GM21786 (cell line): ENCODE measurements at regions not wholly inside any gene's neighbourhood (a gene's known extent, or its start where the extent isn't known, plus 50 kb on each side); places are given as distances from the start of the nearest gene placed in this dataset.
"Not testable (repeated sequence)": the region's sequence is repeated elsewhere in the genome, so short reads cannot be mapped to it uniquely, and the experiment has no call there.

Source experiments
- ATAC-seq: cut with Tn5 transposase; IDR thresholded peaks from one replicate; pipeline ENCODE4 v1.9.1; 2021; ENCODE audit not compliant: unreplicated experiment

DNA sequence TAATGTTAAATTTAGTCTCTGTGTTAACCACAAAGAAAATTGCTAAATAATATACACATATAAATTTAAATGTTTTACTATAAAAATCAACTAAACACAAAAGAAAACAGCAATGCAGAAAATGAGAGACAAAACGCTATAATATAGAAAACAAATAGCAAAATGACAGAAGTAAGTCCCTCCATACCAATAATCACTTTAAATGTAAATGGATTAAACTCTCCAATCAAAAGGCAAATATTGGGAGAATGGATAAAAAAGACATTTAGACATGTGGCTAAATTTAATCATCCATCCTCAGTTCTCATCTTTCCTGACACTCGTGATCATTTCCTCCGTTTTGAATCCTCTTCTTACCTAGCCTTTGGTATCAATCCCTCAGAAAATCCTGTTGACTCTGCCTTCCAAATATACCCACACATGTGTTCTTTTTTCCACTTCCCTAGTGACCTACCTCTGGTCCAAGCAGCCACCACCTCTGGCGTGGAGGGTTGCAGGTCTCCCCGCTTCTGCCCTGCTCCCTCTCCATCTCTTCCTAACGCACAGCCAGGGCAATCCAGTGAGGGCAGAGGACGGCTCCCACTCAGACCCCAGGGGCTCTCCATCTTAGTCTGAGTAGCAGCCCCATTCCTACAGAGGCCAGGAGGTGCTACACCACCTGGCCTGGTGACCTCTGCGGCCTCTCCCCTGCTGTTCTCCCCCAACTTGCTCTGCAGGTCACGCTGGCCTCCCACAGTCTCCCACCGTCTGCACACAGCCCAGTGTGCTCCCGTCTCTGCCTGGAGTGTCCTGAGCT, 149.2 kb downstream of the RNASET2 start:
- no peak for ATAC-seq

GRCh38 chr6:166806217-166806838, 150.0 kb downstream of the RNASET2 start:
- ATAC-seq, result no peak

DNA sequence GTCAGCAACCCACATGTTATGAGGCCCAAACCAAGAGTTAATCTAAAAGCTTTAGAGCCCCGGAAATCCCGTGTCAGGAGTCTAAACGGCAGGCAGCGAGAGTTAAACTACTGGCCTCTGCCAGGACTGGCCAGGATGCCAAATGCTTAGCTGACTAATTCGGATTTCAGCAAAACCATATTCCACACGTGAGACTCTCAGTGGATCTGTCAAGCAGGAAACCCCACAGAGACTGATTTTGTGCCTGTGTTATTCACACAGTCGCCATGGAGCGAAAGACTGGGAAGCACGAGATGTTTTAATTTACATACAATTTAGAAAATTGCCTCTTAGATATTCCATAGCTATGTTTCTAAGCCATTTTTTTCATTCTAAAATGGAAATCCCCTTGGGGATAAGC, 152.9 kb downstream of the RNASET2 start:
- no peak for ATAC-seq

- no peak for ATAC-seq
Observed at GRCh38 chr6:166802401-166802800, 153.9 kb downstream of the RNASET2 start.

DNA sequence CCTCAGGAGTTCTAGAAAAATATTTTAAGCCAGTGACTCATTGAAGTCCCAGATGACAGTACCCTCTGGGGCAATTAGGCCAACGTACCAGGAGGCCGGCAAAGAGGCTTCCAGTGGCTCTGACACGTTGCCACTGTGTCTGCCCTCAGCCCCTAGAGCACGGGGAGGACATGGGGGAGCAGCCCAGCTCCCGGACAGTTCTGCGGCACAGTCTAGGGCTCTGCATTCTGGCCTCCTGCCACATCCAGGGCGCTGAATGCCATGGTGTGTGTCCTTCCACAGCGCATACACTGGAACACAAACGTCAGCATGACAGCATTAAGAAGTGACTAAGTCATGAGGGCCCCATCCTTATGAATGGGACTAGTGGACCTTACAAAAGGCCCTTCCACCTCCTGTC, 156.2 kb downstream of the RNASET2 start:
- no peak for ATAC-seq

- ATAC-seq, result no peak
Observed at GRCh38 chr6:166798652-166799051, 157.7 kb downstream of the RNASET2 start.

DNA sequence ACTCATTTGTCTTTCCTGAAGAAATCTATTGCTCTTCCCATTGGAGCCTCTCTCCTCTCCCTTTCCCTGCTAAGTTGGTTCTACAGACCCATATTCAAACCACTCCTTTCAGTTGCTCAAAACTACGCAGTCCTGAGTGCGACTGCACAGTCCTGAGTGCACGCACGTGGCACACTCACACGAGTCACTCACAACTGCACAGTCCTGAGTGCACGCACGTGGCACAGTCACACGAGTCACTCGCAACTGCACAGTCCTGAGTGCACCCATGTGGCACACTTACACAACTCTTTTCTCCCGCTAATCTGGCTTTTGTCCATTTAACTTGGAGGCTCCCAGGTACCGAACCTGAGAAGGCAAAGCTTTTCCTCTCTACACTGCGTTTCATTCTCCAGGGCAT, 159.7 kb downstream of the RNASET2 start:
- no peak for ATAC-seq

DNA sequence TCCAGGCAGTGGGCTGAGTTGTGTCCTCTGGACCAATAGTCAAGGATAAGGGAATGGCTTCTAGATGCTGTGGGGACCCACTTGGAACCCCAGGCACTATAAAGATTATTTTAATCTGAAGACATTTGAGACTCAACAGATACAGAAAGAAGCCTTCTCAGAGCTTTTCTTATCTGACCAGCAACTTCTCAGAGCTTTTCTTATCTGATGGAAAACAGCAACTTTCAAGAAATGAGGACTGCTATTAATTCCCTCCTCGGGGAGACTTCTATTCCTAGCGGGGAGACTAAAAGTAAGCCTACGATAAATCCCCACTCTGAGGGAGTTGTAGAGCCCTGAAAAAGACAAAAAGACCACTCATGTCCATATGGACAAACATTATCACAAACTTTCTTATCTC, 160.5 kb downstream of the RNASET2 start:
- no peak for ATAC-seq

GRCh38 chr6:166790808-166791207, 163.8 kb upstream of the RPS6KA2 start:
- ATAC-seq, result not testable (repeated sequence)

- ATAC-seq, result not testable (repeated sequence)
Observed at GRCh38 chr6:166788846-166789529, 161.9 kb upstream of the RPS6KA2 start.

GRCh38 chr6:166786704-166787293, 159.7 kb upstream of the RPS6KA2 start:
- ATAC-seq, result no peak

DNA sequence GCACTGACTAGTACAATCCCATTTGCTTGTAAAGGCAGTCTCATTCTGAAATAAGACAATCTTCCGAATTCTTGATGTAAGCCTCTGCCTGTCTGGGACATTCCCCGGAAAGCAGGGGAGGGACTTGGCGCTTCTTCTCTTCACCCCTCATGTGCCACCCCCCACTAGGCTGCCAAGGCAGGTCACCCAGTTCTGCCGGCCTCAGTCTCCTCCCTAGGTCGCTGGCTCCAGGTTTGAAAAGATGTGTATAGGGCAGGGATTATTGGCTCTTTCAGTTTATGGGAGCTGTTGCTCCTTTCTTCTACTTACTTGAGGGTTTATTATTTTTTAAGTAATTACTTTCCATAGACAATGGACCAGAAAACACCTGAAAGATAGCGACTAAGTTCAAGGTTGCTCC, 158.1 kb upstream of the RPS6KA2 start:
- no peak for ATAC-seq

DNA sequence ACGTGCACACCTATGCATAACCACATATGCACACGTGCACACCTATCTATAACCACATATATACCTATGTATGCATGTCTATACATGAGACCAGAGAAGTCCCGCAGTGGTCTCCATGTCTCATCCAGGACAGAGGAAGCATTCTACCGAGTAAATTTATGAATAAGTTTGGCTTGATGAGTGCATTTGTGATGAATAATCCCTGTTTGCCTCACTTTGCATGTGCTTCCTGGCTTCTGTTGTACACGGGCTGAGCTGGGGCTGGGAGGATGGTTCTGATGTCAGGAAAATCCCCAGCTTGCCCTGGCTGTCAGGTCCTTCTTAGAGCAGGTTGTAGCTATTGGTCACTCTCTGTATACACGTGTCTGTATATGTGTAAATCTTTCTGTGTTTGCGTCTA, 157.6 kb upstream of the RPS6KA2 start:
- no peak for ATAC-seq

DNA sequence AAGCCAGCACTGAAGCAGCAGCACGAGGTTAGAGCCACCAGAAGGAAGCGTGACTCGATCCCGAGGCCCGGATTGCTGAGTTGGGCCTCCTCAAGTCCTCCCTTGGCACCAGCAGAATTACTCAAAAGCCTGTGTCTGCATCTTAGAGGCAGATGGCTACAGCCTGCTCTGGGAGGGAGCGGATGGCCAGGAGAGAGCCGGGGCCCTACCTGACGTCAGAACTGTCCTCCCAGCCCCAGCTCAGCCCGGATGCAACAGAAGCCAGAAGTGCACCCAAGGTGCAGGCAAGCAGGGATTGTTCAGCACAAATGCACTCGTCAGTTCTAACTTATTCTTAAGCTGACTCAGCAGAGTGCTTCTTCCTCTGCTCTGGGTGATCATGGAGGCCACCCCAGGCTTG, 155.5 kb upstream of the RPS6KA2 start:
- no peak for ATAC-seq

DNA sequence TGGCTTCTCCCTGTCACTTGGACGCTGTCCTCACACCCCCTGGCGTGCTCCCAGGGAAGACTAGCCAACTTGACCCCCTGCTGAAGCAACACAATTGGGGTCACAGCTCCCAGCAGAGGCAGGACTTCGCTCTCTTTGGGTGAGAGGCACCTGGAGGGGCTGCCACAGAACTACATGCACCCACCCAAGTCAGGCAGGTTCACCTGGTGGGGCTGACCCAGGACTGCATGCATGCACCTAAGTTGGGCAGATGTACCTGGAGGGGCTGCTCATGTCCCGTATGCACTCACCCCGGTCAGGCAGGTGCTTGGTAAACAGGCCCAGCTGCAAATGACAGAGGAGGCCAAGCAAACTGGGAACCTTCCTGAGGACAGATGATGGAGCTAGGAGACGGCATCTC, 154.3 kb upstream of the RPS6KA2 start:
- ATAC-seq, result no peak

- no peak for ATAC-seq
Observed at GRCh38 chr6:166779963-166780683, 153.1 kb upstream of the RPS6KA2 start.

DNA sequence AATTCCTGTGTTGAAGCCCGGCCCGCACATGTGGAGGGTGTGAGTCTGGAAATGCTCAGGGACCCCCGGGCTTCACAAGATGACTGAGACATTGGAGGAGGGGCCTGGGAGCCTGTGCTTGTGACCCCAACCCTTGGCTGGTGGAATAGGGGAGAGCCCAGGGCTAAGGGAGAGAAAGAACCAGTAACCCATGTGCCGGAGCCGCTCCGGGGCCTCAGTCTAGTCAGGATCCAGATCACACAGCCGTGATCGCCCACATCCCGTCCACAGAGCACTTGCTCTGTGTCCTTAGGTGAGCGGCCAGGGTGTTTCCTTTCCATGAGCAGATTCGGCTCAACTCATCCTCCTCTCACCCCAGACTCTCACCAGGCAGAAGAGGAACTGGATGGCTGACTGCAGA, 152.3 kb upstream of the RPS6KA2 start:
- no peak for ATAC-seq

GRCh38 chr6:166778776-166779175, 151.7 kb upstream of the RPS6KA2 start:
- ATAC-seq, result no peak

DNA sequence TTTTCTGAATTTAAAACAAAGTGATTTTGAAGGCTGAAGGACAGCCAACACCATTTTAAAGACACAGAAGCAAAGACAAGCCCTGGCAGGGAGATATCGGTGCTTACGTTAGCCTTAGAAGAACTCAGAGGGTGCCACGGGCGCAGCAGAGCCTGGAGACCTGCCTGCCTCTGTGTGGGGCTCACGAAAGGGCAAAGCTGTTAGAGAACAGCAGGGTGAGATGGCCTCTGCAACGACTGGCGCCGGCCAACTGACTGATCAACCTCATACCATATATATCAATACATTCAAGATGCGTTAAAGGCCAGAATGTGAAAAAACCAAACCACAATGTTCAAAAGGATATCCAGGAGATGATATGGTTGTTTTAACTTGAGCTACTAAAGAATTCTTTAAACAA, 151.0 kb upstream of the RPS6KA2 start:
- no peak for ATAC-seq

- no peak for ATAC-seq
Observed at GRCh38 chr6:166777096-166777630, 150.1 kb upstream of the RPS6KA2 start.

DNA sequence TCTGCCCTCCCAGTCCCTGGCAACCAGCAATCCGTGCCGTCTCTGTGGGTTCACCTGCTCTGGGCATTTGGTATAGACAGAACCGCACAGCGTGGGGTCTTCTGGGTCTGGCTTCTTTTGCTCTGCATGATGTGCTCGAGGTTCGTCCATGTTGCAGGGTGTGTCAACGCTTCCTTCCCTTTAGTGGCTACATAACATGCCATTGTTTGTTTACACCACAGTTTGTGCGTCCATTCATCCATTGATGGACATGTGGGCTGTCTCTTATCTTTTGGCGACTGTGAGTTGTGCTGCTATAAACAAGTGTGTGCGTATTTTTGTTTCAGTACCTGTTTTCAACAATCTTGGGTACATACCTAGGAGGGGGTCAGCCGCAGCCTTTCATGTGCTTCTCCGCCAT, 149.5 kb upstream of the RPS6KA2 start:
- no peak for ATAC-seq
